ENCODE measurements at regions not wholly inside any gene's neighbourhood (a gene's known extent, or its start where the extent isn't known, plus 50 kb on each side); places are given as distances from the start of the nearest gene placed in this dataset.

DNA sequence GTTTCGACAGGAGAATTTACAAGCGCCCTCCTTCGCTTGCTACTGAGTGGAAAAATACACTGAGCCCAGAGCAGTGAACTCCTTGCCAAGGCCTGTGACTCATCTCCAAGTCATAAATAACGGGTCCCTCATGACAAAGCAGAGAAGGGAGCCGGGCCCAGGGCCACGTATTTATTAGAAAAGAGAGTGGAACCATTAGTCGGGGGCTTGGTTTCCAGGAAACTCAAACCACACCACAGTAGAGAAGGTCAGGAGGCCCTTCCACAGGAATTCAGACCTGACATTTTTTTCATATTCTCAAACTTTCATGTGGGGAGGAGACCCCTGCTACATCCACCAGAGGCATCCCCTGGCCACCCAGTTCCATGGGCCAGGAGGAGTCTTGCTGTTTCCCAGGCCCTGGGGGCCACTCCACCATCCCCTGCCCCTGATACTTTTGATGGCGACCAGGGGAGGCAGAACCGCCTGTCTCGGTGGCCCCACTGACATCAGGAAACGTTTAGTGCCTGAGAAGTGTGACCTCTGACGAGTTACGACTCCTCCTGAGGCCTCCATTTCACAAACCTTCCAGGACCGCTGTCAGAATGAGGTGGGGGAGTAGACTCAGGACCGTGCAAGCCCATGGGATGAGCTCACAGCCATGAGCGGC is 289.7 kb downstream of the DYSF start:
- no peaks in the 10 kb centered on the region for H3K27me3 ChIP-seq (replicated peaks; ENCODE audit: insufficient read depth, low read depth, low read length, poor library complexity)
- no TSS peak for BruUV-seq (replicated peaks)
- intact Hi-C loops (cut with micrococcal nuclease; ENCODE audit: unreplicated experiment): no loop called here
- peak overlapping the region; percentile 17 for H3K27ac ChIP-seq (ENCODE audit: low read depth, low read length, poor library complexity, severe bottlenecking)
- DNase-seq (ENCODE audit: low spot score): peak; percentile 82
- no peaks in the 10 kb centered on the region for H3K36me3 ChIP-seq (ENCODE audit: insufficient read depth, low read length, poor library complexity, severe bottlenecking)
- TF ChIP-seq EZH2 (IDR thresholded peaks at IDR 0.05; ENCODE audit: borderline replicate concordance, low read depth, low read length, poor library complexity, severe bottlenecking): no peak
- TF ChIP-seq, protein P1, sequence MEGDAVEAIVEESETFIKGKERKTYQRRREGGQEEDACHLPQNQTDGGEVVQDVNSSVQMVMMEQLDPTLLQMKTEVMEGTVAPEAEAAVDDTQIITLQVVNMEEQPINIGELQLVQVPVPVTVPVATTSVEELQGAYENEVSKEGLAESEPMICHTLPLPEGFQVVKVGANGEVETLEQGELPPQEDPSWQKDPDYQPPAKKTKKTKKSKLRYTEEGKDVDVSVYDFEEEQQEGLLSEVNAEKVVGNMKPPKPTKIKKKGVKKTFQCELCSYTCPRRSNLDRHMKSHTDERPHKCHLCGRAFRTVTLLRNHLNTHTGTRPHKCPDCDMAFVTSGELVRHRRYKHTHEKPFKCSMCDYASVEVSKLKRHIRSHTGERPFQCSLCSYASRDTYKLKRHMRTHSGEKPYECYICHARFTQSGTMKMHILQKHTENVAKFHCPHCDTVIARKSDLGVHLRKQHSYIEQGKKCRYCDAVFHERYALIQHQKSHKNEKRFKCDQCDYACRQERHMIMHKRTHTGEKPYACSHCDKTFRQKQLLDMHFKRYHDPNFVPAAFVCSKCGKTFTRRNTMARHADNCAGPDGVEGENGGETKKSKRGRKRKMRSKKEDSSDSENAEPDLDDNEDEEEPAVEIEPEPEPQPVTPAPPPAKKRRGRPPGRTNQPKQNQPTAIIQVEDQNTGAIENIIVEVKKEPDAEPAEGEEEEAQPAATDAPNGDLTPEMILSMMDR (conservative IDR thresholded peaks at IDR 0.05; ENCODE audit: low read depth, low read length): no peak
- ChIA-PET CTCF (no interaction called here), POLR2A (ENCODE audit: low non-redundant PET) (no interaction called here)
- H3K4me1 ChIP-seq (ENCODE audit: insufficient read depth, low read length, poor library complexity, severe bottlenecking): peaks cover 11% of the 10 kb centered on the region
- no peak overlapping the region for H3K4me3 ChIP-seq (ENCODE audit: low read depth, low read length, poor library complexity, severe bottlenecking)
- no peaks in the 10 kb centered on the region for H3K9me3 ChIP-seq (ENCODE audit: low read depth, low read length, poor library complexity, severe bottlenecking)

DNA sequence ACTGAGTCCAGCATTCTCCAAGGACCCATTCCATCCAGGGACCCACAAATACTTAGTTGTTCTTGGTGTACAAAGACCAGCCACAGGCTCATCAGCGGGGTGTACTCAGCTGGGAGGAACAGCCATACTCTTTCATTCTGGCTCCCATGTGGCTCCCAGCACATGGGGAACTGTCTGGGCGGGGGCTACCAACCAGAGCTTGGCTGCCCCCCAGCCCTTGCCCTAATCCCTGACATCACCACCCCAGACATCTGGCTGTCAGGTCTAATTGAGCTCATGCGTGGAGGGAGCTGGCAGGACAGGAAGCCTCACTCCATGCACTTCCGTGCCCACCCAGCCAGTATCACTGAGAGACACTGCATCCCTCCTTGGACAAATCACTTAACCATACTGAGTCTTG is 283.6 kb downstream of the DYSF start:
- H3K9me3 ChIP-seq (ENCODE audit: low read depth, low read length, poor library complexity, severe bottlenecking): no peaks in the 10 kb centered on the region
- CTCF ChIA-PET: no interaction called here
- POLR2A ChIA-PET (ENCODE audit: low non-redundant PET): no interaction called here
- DNase-seq (ENCODE audit: low spot score): peak; percentile 72
- H3K4me1 ChIP-seq (ENCODE audit: insufficient read depth, low read length, poor library complexity, severe bottlenecking): no peaks in the 10 kb centered on the region
- no peaks in the 10 kb centered on the region for H3K27me3 ChIP-seq (replicated peaks; ENCODE audit: insufficient read depth, low read depth, low read length, poor library complexity)
- no peak overlapping the region for H3K27ac ChIP-seq (ENCODE audit: low read depth, low read length, poor library complexity, severe bottlenecking)
- intact Hi-C loops (cut with micrococcal nuclease; ENCODE audit: unreplicated experiment): no loop called here
- no peak overlapping the region for H3K4me3 ChIP-seq (ENCODE audit: low read depth, low read length, poor library complexity, severe bottlenecking)
- TF ChIP-seq EZH2 (IDR thresholded peaks at IDR 0.05; ENCODE audit: borderline replicate concordance, low read depth, low read length, poor library complexity, severe bottlenecking): no peak
- TF ChIP-seq, protein P1 (conservative IDR thresholded peaks at IDR 0.05; ENCODE audit: low read depth, low read length): no peak
- BruUV-seq (replicated peaks): no TSS peak
- no peaks in the 10 kb centered on the region for H3K36me3 ChIP-seq (ENCODE audit: insufficient read depth, low read length, poor library complexity, severe bottlenecking)

DNA sequence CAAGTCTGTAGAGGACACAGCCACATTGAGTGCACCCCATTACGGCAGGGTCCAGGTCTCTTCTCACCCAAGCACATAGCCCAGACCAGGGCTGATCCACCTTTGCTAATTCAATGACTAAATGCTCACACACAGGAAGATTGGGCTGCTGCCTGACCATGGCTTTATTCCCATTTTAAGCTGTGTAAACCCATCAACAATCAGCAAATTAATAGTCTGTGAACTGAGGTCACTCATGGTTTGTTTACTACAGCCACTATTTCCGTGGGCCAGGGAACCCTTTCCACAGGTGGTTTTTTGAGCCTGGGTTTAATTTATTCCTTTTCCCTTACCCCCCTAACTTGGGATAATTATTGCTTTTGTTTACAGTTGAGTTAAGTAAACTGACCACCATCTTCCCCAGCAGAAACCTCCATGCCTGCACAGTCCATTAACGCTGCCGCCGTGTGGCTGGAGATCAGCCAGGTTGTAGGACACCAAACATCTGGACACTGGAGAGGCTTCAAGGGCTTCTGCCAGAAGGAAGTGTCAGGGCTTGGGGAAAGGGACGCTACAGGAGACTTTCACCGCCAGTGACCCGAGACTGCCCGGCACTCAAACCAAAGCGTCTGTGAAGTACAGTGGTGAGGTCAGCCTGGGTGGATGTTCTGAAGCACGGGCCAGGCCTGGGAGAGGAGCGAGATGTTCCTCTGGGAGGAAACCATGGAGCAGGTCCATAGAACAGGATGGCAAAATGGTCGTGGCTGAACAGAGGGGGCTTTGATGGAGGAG is 282.9 kb downstream of the DYSF start:
- no TSS peak for BruUV-seq (replicated peaks)
- DNase-seq (ENCODE audit: low spot score): no peak
- Histone ChIP-seq H3K9me3 (ENCODE audit: low read depth, low read length, poor library complexity, severe bottlenecking) (no peaks in the 10 kb centered on the region), H3K4me1 (ENCODE audit: insufficient read depth, low read length, poor library complexity, severe bottlenecking) (no peaks in the 10 kb centered on the region), H3K27me3 (replicated peaks; ENCODE audit: insufficient read depth, low read depth, low read length, poor library complexity) (no peaks in the 10 kb centered on the region), H3K36me3 (ENCODE audit: insufficient read depth, low read length, poor library complexity, severe bottlenecking) (no peaks in the 10 kb centered on the region), H3K4me3 (ENCODE audit: low read depth, low read length, poor library complexity, severe bottlenecking) (no peak overlapping the region), H3K27ac (ENCODE audit: low read depth, low read length, poor library complexity, severe bottlenecking) (no peak overlapping the region)
- intact Hi-C loops (cut with micrococcal nuclease; ENCODE audit: unreplicated experiment): no loop called here
- TF ChIP-seq EZH2 (IDR thresholded peaks at IDR 0.05; ENCODE audit: borderline replicate concordance, low read depth, low read length, poor library complexity, severe bottlenecking): no peak
- TF ChIP-seq, protein P1 (conservative IDR thresholded peaks at IDR 0.05; ENCODE audit: low read depth, low read length): no peak
- CTCF ChIA-PET: no interaction called here
- POLR2A ChIA-PET (ENCODE audit: low non-redundant PET): no interaction called here

All from A673 (cell line).